ENCODE measurements at regions not wholly inside any gene's neighbourhood (a gene's known extent, or its start where the extent isn't known, plus 50 kb on each side); places are given as distances from the start of the nearest gene placed in this dataset.

DNA sequence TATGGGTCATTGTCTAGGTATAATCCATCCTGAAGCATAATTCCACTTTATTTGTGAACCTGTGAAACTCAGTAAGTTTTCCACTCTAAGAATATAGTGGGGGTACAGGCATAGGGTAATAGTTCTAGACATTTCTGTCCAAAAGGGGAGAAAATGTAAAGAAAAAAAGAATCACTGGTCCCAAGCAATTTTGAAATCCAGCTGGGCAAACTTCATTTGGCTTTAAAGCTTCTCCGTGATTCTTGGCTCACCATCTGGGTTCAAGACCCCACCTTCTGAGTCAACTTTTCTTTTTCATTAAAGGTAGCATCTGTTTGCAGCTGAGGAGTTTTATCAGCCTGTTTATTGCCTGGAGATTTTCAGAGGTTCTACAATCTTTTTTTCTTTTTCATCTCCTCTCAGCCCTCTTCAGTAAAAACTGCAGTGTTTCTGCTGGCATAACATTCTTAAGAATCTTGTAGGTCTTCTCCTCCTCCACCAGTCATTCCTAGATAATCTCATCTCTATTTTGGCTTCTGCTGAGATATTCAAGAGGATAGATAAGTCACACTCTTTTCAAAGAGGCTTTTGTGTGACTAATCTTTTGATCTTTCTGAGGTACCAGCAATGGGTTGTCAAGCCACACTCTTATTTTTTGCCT lies 126.1 kb upstream of the PITX1 start:
- Histone ChIP-seq H3K9ac (no peak overlapping the region), H3K4me3 (IDR thresholded peaks at IDR 0.05; ENCODE audit: insufficient read depth, low read depth, low read length) (no peak overlapping the region), H3K4me2 (no peak overlapping the region), H3K27me3 (ENCODE audit: insufficient read depth, low read depth) (no peaks in the 10 kb centered on the region), H3K27ac (no peak overlapping the region), H3K79me2 (ENCODE audit: insufficient read depth, low read depth) (no peaks in the 10 kb centered on the region), H3K36me3 (ENCODE audit: insufficient read depth) (no peaks in the 10 kb centered on the region), H3K4me1 (ENCODE audit: low read depth, poor library complexity, severe bottlenecking) (no peaks in the 10 kb centered on the region), H2AFZ (ENCODE audit: low read depth) (no peak overlapping the region), H4K20me1 (ENCODE audit: insufficient read depth) (no peaks in the 10 kb centered on the region)
- TF ChIP-seq, protein P1, sequence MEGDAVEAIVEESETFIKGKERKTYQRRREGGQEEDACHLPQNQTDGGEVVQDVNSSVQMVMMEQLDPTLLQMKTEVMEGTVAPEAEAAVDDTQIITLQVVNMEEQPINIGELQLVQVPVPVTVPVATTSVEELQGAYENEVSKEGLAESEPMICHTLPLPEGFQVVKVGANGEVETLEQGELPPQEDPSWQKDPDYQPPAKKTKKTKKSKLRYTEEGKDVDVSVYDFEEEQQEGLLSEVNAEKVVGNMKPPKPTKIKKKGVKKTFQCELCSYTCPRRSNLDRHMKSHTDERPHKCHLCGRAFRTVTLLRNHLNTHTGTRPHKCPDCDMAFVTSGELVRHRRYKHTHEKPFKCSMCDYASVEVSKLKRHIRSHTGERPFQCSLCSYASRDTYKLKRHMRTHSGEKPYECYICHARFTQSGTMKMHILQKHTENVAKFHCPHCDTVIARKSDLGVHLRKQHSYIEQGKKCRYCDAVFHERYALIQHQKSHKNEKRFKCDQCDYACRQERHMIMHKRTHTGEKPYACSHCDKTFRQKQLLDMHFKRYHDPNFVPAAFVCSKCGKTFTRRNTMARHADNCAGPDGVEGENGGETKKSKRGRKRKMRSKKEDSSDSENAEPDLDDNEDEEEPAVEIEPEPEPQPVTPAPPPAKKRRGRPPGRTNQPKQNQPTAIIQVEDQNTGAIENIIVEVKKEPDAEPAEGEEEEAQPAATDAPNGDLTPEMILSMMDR (conservative IDR thresholded peaks at IDR 0.05; ENCODE audit: low read depth, low read length): no peak

DNA sequence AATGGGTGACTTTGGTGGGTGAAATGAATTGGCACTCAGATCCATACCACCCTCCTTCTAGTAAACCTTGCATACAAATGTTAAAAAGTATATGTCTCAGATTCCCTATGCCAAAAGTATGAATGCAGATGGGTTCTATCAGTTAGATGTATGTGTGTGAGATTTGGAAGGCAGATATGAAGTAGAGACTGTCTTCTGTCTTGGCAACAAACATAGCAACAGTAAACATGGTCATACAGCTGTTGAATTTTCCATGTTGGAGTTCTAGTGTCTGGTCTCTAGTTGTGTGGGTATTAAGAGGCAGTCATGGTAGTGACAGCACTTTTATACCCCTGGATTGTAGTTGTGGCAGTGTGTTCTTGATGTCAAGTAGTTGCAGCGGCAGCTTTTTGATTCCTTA lies 125.6 kb upstream of the PITX1 start:
- Histone ChIP-seq H3K79me2 (ENCODE audit: insufficient read depth, low read depth) (no peaks in the 10 kb centered on the region), H3K27ac (no peak overlapping the region), H3K4me3 (IDR thresholded peaks at IDR 0.05; ENCODE audit: insufficient read depth, low read depth, low read length) (no peak overlapping the region), H2AFZ (ENCODE audit: low read depth) (no peak overlapping the region), H3K4me2 (no peak overlapping the region), H3K9ac (no peak overlapping the region), H4K20me1 (ENCODE audit: insufficient read depth) (no peaks in the 10 kb centered on the region), H3K4me1 (ENCODE audit: low read depth, poor library complexity, severe bottlenecking) (no peaks in the 10 kb centered on the region), H3K36me3 (ENCODE audit: insufficient read depth) (no peaks in the 10 kb centered on the region), H3K27me3 (ENCODE audit: insufficient read depth, low read depth) (no peaks in the 10 kb centered on the region)
- TF ChIP-seq, protein P1 (conservative IDR thresholded peaks at IDR 0.05; ENCODE audit: low read depth, low read length): no peak

DNA sequence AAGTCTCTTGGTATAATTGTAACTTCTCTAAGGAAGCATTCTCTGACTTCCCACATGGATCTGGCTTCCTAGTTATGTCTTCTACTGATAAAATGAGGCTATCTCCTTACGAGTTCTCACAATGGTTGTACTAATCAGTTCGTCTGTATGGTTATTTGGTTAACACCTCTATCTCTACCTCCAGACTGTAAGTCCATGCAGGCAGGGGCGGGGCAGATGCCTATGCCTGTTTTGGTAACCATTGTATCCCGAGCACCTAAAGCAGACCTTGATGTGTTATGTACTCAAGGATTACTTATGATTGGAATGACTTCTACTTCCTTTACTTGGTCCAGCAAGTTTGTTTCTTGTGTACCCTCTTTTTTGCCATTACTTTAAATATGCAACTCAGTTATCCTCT lies 125.0 kb upstream of the PITX1 start:
- Histone ChIP-seq H3K4me3 (IDR thresholded peaks at IDR 0.05; ENCODE audit: insufficient read depth, low read depth, low read length) (no peak overlapping the region), H2AFZ (ENCODE audit: low read depth) (no peak overlapping the region), H4K20me1 (ENCODE audit: insufficient read depth) (no peaks in the 10 kb centered on the region), H3K27ac (no peak overlapping the region), H3K4me1 (ENCODE audit: low read depth, poor library complexity, severe bottlenecking) (no peaks in the 10 kb centered on the region), H3K36me3 (ENCODE audit: insufficient read depth) (no peaks in the 10 kb centered on the region), H3K9ac (no peak overlapping the region), H3K79me2 (ENCODE audit: insufficient read depth, low read depth) (no peaks in the 10 kb centered on the region), H3K27me3 (ENCODE audit: insufficient read depth, low read depth) (no peaks in the 10 kb centered on the region), H3K4me2 (no peak overlapping the region)
- TF ChIP-seq, protein P1 (conservative IDR thresholded peaks at IDR 0.05; ENCODE audit: low read depth, low read length): no peak

GRCh38 chr5:135158314-135158697 lies 124.3 kb upstream of the PITX1 start:
- no peak overlapping the region for H3K9ac ChIP-seq
- no peak overlapping the region for H3K4me3 ChIP-seq (IDR thresholded peaks at IDR 0.05; ENCODE audit: insufficient read depth, low read depth, low read length)
- H3K27ac ChIP-seq: no peak overlapping the region
- TF ChIP-seq, protein P1 (conservative IDR thresholded peaks at IDR 0.05; ENCODE audit: low read depth, low read length): no peak
- H3K79me2 ChIP-seq (ENCODE audit: insufficient read depth, low read depth): no peaks in the 10 kb centered on the region
- no peaks in the 10 kb centered on the region for H4K20me1 ChIP-seq (ENCODE audit: insufficient read depth)
- H3K27me3 ChIP-seq (ENCODE audit: insufficient read depth, low read depth): no peaks in the 10 kb centered on the region
- no peak overlapping the region for H2AFZ ChIP-seq (ENCODE audit: low read depth)
- H3K4me1 ChIP-seq (ENCODE audit: low read depth, poor library complexity, severe bottlenecking): no peaks in the 10 kb centered on the region
- H3K36me3 ChIP-seq (ENCODE audit: insufficient read depth): no peaks in the 10 kb centered on the region
- no peak overlapping the region for H3K4me2 ChIP-seq
